GM12864 (cell line): ENCODE measurements at regions not wholly inside any gene's neighbourhood (a gene's known extent, or its start where the extent isn't known, plus 50 kb on each side); places are given as distances from the start of the nearest gene placed in this dataset.

Source experiments
- DNase-seq: peaks from one replicate; pipeline ENCODE4 v3.0.0-alpha.2; 2011; ENCODE audit warnings: low read depth
- H3K4me3 ChIP-seq: 2 replicates; pipeline ENCODE4 v1.5.1; 2011; ENCODE audit warnings: mild to moderate bottlenecking, low read depth, low read length, control low read depth
- TF ChIP-seq, protein P1 (sequence below): IDR thresholded peaks from 2 replicates; pipeline ENCODE4 v1.5.1; 2011; ENCODE audit warnings: low read depth, mild to moderate bottlenecking, moderate library complexity, low read length, control low read depth, inconsistent platforms; ENCODE audit errors: missing control alignments

DNA sequence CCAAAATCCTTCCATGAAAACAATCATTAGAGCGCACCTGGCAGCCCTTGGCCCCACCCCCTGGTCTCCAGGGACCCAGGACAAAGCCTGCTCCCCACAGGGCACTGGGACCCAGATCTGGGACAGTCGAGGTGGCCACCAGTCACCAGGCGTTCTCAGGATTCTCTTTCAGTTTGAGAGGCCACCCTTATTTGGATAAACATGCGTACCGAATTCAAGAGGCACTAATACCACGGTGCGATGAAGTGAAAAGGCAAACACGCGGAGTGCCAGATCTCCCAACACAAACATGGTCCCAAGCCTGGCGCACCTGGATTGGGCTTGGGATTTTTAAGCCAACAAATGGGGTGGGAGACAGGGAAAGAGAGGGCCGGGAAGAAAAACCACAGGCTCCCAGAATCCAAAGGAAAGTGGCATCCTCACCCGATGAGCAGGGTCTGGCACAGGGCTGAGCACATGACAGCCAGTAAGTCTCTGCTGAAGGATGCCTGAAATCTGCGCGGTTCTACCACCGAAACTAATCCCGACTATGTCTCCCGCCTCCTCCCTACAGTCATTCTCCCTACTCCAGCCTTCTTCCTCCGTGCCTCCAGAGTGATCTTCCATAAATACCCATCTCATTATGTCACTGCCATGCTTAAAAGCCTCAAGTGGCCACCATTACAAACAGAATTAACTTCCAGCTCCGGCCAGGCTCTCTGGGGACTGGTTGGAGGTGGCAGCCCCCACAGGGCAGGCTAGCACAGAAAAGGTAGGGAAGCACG, 60.9 kb upstream of the KLHL29 start:
- H3K4me3 ChIP-seq = no peak overlapping the region
- no peak for DNase-seq
- TF ChIP-seq, protein P1, sequence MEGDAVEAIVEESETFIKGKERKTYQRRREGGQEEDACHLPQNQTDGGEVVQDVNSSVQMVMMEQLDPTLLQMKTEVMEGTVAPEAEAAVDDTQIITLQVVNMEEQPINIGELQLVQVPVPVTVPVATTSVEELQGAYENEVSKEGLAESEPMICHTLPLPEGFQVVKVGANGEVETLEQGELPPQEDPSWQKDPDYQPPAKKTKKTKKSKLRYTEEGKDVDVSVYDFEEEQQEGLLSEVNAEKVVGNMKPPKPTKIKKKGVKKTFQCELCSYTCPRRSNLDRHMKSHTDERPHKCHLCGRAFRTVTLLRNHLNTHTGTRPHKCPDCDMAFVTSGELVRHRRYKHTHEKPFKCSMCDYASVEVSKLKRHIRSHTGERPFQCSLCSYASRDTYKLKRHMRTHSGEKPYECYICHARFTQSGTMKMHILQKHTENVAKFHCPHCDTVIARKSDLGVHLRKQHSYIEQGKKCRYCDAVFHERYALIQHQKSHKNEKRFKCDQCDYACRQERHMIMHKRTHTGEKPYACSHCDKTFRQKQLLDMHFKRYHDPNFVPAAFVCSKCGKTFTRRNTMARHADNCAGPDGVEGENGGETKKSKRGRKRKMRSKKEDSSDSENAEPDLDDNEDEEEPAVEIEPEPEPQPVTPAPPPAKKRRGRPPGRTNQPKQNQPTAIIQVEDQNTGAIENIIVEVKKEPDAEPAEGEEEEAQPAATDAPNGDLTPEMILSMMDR = no peak

DNA sequence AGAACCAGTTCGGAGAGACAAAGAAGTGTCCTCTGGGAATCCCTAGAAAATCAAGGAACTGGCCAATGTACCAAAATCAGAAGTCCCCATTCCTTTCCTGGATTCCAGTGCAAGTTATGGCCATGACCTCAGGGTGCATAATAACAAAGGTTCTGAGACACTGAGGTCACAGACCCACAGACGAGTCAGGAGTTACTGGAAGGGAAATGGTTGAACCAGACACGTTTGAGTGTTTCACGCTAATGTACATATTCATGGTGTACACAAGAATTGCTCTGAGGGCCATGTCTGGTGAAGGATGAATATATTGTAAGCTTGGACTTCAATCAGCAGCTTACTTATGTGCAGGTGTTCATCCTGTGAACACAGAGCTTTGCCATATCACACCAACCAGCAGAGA, 58.6 kb upstream of the KLHL29 start:
- DNase-seq = no peak
- H3K4me3 ChIP-seq = no peak overlapping the region
- TF ChIP-seq, protein P1 = no peak

DNA sequence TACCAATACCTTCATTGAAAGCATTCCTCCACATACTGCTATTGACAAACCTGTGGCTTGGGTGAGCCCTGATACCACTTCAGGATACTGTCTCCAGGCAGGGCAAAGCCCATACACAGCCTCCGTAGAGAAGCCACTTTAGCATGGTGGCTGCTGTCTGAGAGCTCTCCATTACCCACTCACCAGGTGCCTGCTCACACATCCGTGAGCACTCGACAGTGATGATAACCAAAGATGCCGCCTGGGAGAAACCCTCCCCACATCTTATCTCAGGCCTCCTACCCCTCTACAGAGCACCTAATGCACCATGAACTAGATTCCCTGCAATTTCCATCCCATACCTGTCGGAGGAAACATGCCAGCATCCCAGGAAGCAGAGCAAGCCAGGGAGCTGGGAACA, 57.6 kb upstream of the KLHL29 start:
- TF ChIP-seq, protein P1 = no peak
- no peak overlapping the region for H3K4me3 ChIP-seq
- DNase-seq = no peak

DNA sequence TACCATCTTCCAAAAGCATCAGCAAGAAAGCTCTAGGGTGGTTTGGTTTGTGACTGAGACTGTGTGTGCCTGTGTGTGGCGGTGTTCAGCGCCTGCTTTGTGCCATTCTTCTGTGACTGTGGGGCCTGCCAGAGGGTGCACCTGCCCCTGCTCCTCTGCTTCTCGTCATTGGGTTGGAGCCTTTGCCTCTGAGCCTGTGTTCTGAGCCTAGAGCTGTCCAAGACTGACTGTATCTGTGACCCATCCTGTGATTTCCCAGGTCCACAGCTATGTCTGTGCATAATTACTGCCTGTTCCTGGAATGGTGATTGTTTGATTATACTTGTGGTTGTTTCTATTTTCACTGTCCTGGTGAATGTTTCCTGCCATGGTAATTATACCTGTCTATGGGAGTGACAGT, 57.1 kb upstream of the KLHL29 start:
- H3K4me3 ChIP-seq = no peak overlapping the region
- TF ChIP-seq, protein P1 = no peak
- no peak for DNase-seq

DNA sequence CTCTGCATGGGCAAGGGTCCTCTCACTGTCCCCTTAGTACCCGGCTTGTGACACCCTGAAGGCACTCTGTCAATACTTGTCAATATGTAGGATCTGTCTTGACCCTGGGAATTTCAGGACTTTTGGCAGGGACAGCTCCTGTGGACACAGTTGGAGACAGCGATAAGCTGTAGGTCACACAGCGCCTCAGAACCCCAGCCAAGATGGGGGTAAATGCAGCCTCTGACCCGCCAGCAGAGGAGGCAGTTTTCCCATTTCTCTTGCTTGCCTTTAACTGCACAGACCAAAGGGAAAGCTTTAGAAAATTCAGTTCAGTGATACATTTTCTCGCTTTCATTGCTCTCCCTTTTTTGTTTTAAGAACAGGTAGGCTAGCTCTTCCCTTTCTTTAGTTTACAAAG, 54.8 kb upstream of the KLHL29 start:
- H3K4me3 ChIP-seq = no peak overlapping the region
- TF ChIP-seq, protein P1 = peak; percentile 48
- DNase-seq = no peak
